Upper lobe of left lung (tissue), 4 donors: ENCODE measurements at regions not wholly inside any gene's neighbourhood (a gene's known extent, or its start where the extent isn't known, plus 50 kb on each side); places are given as distances from the start of the nearest gene placed in this dataset.

Experiments used
- CTCF ChIP-seq, 6 experiments: fragments of 450-650 bp in 4 of 6; fragments of 200-600 bp in 2 of 6; sonication (generic) in 2 of 6; IDR thresholded peaks; one replicate each; pipeline ENCODE4 v1.5.1; 2016 to 2019; ENCODE audit warnings: antibody characterized with exemption in 6 of 6
- POLR2A ChIP-seq, 4 donors: fragments of 450-650 bp; IDR thresholded peaks; one replicate each; pipeline ENCODE4 v1.5.1; 2016 to 2017; ENCODE audit warnings: antibody characterized with exemption in 4 of 4, mild to moderate bottlenecking in 2 of 4
- POLR2AphosphoS5 ChIP-seq, 2 donors: sonication (generic); formaldehyde crosslinking; IDR thresholded peaks; one replicate each; pipeline ENCODE4 v1.5.1; 2017; ENCODE audit warnings: antibody characterized with exemption in 2 of 2

GRCh38 chr13:91144486-91144885 is 203.0 kb upstream of the MIR17HG start:
- no peak for TF ChIP-seq POLR2AphosphoS5 (IDR thresholded peaks at IDR 0.05)
- TF ChIP-seq CTCF (IDR thresholded peaks at IDR 0.05), result no peak
- TF ChIP-seq POLR2A (IDR thresholded peaks at IDR 0.05), result no peak
